ENCODE measurements at regions not wholly inside any gene's neighbourhood (a gene's known extent, or its start where the extent isn't known, plus 50 kb on each side); places are given as distances from the start of the nearest gene placed in this dataset.

- H2AFZ ChIP-seq (ENCODE audit: low read length) = no peak overlapping the region
- TF ChIP-seq CTCF (IDR thresholded peaks at IDR 0.05; ENCODE audit: extremely low read depth, low read depth, low read length) = no peak
Measured at GRCh38 chr6:150764334-150765066, 101.0 kb upstream of the MTHFD1L start.

DNA sequence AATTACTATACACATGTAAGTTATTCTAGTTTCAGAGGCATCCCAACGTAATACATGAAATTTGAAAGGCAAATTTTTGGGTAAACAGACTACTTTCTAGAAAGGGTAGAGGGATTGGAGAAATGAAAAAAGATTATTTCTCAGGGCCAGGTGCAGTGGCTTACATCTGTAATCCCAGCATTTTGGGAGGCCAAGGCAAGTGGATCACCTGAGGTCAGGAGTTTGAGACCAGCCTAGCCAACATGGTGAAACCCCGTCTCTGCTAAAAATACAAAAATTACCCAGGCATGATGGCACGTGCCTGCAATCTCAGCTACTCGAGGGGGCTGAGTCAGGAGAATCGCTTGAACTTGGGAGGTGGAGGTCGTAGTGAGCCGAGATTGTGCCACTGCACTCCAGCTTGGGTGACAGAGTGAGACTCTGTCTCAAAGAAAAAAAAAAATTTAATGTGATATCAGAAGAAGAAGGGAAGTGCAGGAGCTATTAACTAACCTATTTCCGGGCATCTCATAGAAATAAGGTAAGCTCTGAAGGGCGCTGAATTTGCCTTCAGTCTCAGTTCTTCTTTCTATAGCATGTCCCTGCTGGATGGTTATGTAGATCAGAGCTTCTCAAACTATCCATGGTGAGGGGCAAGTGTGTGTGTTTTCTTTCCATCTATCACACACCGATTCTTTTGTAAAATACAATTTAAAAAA is 100.3 kb upstream of the MTHFD1L start:
- Histone ChIP-seq H3K4me3 (ENCODE audit: insufficient read depth, low read length) (no peak overlapping the region), H4K20me1 (ENCODE audit: insufficient read depth, low read length) (no peaks in the 10 kb centered on the region), H3K27me3 (ENCODE audit: insufficient read depth, low read length) (no peaks in the 10 kb centered on the region), H3K4me1 (ENCODE audit: insufficient read depth, low read length) (peaks cover 7% of the 10 kb centered on the region), H3K27ac (ENCODE audit: low read depth, low read length) (no peak overlapping the region), H2AFZ (ENCODE audit: low read length) (no peak overlapping the region), H3K36me3 (ENCODE audit: insufficient read depth, low read length) (no peaks in the 10 kb centered on the region), H3K79me2 (ENCODE audit: insufficient read depth, low read length) (no peaks in the 10 kb centered on the region), H3K9me3 (ENCODE audit: low read depth, low read length) (no peaks in the 10 kb centered on the region), H3K4me2 (ENCODE audit: insufficient read depth, low read length) (no peak overlapping the region)
- TF ChIP-seq CTCF (IDR thresholded peaks at IDR 0.05; ENCODE audit: extremely low read depth, low read depth, low read length) = no peak
- no peak for DNase-seq (ENCODE audit: insufficient read length, low spot score, missing footprints)

More at GRCh38 chr6:150764334-150765066, 101.0 kb upstream of the MTHFD1L start:
- Histone ChIP-seq H3K4me3 (ENCODE audit: insufficient read depth, low read length) (no peak overlapping the region), H3K79me2 (ENCODE audit: insufficient read depth, low read length) (no peaks in the 10 kb centered on the region), H3K36me3 (ENCODE audit: insufficient read depth, low read length) (no peaks in the 10 kb centered on the region), H3K4me1 (ENCODE audit: insufficient read depth, low read length) (peaks cover 7% of the 10 kb centered on the region), H4K20me1 (ENCODE audit: insufficient read depth, low read length) (no peaks in the 10 kb centered on the region), H3K27me3 (ENCODE audit: insufficient read depth, low read length) (no peaks in the 10 kb centered on the region), H3K27ac (ENCODE audit: low read depth, low read length) (no peak overlapping the region), H3K9me3 (ENCODE audit: low read depth, low read length) (no peaks in the 10 kb centered on the region), H3K4me2 (ENCODE audit: insufficient read depth, low read length) (no peak overlapping the region)
- no peak for DNase-seq (ENCODE audit: insufficient read length, low spot score, missing footprints)

- H3K27ac ChIP-seq (ENCODE audit: low read depth, low read length) = no peak overlapping the region
- H3K36me3 ChIP-seq (ENCODE audit: insufficient read depth, low read length) = no peaks in the 10 kb centered on the region
- no peaks in the 10 kb centered on the region for H3K79me2 ChIP-seq (ENCODE audit: insufficient read depth, low read length)
- no peaks in the 10 kb centered on the region for H3K9me3 ChIP-seq (ENCODE audit: low read depth, low read length)
- no peak for DNase-seq (ENCODE audit: insufficient read length, low spot score, missing footprints)
- TF ChIP-seq CTCF (IDR thresholded peaks at IDR 0.05; ENCODE audit: extremely low read depth, low read depth, low read length) = no peak
- no peaks in the 10 kb centered on the region for H4K20me1 ChIP-seq (ENCODE audit: insufficient read depth, low read length)
- no peak overlapping the region for H3K4me2 ChIP-seq (ENCODE audit: insufficient read depth, low read length)
- no peaks in the 10 kb centered on the region for H3K27me3 ChIP-seq (ENCODE audit: insufficient read depth, low read length)
- peaks cover 11% of the 10 kb centered on the region for H3K4me1 ChIP-seq (ENCODE audit: insufficient read depth, low read length)
- H3K4me3 ChIP-seq (ENCODE audit: insufficient read depth, low read length) = no peak overlapping the region
- no peak overlapping the region for H2AFZ ChIP-seq (ENCODE audit: low read length)
Measured at GRCh38 chr6:150766201-150766997, 99.1 kb upstream of the MTHFD1L start.

All from osteoblast (primary cell).